ENCODE measurements at regions not wholly inside any gene's neighbourhood (a gene's known extent, or its start where the extent isn't known, plus 50 kb on each side); places are given as distances from the start of the nearest gene placed in this dataset.
"Not testable (repeated sequence)": the region's sequence is repeated elsewhere in the genome, so short reads cannot be mapped to it uniquely, and the experiment has no call there.

DNA sequence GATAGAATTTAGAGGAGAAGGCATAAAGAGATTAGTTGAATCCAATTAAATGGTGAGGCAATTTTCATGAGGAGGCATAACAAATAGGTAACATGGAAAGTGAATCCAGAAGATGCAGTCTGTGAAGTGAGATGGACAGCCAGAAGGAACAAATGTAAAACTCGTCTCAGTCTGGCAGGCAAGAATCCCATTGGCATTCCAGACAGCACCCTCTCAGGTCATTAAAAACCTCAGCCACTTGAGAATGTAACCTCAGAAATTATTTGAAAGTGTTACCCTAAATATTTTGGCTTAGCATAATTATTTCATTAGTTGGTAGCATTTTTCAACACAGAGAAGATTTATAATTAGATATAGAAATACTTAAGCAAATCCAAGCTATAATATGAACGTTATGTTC, 342.3 kb downstream of the LRRC3B start:
- no peak for DNase-seq (ENCODE audit: low spot score)

DNA sequence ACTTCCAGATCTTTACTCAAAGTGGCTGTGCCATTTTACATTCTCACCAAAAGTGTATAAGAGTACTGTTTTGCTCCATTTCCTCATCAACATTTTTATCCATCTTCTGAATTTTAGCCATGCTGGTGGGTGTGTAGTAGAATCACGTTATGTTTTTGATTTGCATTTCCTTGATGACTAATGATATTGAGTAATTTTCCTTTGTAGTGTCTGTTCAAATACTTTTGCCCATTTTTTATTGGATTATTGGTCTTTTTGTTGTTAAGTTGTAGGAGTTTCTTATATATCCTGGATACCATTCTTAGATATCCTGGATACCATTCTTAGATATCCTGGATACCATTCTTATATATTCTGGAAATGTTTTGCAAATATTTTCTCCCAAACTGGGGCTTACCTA, 344.9 kb downstream of the LRRC3B start:
- DNase-seq (ENCODE audit: low spot score), result no peak

DNA sequence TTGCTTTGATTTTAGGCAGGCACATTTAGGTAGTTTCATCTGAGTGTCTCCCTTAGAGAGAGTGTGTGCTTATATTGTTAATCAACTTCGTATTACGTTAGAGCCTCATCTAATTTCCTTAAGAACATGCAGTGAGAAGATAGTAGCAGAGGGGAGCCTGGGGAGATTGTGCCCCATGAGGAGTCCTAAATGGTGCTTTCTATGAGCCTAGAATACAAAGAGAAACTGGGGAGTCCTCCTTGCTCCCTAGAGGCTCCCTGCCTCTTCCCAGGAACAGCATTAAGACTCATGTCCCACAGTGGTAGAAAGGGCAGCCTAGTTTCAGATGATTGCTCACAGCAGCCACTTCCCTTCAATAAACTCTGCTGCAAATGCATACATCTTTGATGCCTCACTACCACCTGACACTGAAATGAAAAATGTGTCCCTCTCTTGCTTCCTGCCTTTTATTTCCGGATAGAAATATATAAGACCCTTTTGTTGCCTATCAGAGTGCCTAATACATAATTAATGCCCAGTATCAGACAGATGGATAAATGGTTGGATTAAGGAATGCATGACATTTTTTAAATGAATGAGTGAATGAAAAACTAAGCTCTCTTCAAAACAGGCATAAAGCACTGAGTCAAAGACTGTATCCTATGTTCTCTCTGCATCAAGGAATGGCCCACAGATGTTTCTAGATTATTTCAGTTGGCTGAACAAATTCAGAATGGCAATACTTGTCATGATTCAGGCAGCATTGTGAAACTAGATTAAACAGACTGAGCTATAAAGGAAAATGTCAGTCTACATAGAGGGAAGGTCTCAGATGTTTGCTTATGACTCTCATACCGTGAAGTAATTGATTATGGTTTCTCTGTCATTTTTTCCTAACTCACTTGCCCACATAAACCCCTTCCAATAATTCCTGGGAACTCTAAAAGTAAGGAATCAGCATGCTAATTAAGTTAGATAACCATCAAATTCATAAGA, 362.1 kb downstream of the LRRC3B start:
- no peak for DNase-seq (ENCODE audit: low spot score)

DNA sequence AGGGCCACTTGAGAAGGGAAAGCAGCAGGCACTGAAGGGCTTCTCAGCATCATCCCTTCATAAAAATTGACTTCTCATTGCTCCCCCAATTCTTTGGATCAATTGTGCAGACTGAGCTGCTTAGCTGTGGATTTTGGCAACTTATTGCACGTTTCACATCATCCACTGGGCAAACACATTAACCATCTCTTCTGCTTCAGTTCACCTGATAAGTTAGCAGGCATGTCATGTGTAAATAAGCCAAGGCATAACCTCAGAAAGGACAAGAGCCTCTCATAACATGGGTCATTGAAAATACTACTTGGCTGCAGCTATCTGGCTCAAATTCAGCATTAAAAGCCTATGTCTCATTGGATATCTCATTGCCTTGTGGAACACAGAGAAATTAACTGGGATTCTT, 366.5 kb downstream of the LRRC3B start:
- no peak for DNase-seq (ENCODE audit: low spot score)

DNA sequence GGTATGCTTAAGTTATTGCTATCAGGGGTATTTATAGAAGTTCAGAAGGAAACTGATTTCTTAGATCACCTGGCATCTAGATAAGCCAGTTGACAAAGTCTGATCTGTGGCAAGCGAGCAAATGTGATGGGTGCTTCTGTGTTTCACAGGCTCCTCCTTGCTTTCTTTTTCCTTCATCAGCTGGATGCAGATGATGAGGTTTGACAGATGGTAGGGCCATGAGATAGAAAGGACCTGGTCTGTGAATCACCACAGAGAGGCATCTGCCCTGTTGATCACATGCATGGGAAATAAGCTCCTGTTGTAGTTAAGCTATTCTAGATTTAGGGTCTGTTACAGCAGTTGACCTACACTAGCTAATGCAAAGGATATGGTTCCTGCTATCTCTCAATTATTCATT, 372.0 kb downstream of the NEK10 start:
- DNase-seq (ENCODE audit: low spot score), result no peak

DNA sequence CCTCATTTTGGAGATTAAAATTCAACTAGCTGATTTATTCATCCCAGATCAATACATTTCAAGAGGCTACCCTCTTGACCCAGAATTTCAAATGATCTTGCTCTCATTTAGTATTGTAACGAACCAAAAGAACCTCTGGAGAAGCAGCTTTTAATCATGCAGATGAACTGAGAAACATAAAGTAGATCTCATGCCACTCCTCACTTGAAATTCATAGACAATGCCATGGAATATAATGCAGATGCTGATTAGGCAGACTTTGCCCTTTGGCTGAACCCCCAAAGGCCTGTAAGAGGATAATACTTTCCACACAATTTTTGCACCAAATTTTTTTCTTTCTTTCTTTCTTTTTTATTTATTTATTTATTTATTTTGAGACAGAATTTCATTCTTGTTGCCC, 358.3 kb downstream of the NEK10 start:
- no peak for DNase-seq (ENCODE audit: low spot score)

DNA sequence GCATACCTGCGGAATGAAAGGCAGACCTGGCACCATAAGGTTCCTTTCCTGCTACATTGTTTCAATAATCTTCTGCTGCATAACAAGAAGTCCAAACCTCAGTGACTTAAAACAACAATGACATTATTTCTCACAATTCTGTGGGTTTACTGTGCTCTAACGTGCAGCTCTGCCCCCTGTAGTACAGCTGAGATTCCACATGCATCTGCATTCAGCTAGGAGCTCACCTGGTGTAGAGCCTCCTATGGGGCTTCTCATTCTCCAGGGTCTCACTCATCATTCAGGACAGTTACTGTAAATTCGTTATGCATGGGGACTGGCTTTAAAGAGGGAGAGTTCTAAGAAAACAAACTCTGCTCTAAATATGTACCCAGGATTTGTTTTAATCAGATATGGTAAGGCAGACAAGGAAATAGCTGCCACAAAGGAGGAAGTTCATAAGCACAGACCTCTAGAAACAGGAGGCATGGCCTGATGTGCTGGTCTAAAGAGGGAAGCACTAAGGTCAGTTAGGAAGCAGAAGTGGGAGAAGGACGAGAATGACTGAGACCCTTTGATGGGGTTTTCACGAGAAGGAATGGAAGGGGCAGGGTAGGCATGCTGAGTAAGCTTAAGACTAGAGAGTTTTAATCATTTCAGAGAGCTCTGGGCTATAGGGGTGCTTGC, 347.0 kb downstream of the NEK10 start:
- no peak for DNase-seq (ENCODE audit: low spot score)

DNA sequence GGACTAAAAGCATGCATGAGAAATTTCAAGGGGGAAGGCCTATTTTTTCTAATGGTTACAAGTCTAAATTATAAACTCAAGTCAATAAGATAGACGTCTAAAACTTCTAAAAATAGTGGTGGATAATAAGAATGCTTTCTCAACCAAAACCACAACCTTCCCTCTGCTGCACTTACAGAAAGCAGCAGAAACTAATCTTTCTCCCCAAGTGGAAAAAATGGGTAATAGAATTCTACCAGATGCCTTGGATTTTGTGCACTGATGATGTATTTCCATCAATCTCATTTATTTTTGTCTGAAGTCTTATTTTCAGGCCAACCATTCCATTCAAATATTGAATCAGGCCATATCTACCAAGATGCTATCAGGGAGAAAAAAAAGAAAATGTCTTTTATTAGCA, 344.7 kb downstream of the NEK10 start:
- no peak for DNase-seq (ENCODE audit: low spot score)

DNA sequence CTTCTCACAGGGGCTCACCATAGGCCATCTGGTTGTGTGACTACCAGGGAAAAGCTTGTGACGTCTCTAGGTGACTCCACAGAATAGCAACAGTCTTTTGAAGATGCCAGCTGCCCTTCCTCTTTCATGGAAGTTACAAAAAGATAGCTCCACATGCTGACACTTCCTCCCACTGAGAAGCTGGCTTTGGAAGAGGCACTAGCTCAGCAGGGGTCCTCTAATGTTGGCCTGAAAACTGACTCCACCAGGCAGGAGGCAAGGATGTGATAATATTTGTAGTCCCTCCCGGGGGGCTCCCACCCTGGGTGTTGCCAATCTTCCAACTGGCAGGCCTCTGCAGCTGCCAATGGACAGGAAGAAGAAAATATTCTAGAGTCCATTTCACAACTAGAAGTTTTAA, 343.5 kb downstream of the NEK10 start:
- no peak for DNase-seq (ENCODE audit: low spot score)

DNA sequence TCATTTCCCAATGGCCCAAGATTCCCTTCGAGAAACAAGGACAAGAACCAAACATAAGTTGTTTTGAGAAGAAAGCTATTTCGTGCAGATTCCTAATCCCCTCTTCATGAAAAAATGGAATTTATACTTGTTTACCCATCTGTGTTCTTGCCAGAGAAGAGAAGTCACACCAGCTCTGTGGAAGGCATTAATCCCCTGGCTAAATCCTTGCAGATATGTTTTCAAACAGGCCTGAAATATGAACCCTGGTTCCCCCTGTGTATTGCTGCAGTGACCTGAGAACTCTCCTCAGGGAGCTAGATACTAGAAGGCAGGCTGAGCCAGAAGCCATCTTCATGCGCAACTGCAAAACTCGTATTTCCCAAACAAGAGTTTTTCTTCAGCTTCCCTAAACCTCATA, 337.7 kb downstream of the NEK10 start:
- DNase-seq (ENCODE audit: low spot score), result no peak

DNA sequence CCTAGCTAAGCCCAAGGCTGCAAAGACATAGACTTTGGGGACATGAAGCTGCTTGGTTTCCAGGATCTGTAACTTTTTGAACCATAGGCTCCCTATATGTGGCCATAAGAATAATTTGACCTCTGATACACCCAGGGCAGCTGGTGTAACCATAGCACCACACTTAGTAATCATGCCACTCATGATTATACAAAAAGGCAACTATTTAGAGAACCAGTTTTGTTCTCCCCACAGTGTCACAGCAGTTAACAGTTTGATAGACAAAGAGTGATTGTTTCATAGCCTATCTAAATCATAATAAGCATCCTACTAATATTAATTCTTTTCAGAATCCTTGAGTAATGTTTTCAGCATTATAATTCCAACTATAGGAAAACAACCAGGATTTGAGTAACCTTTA, 334.9 kb downstream of the NEK10 start:
- DNase-seq (ENCODE audit: low spot score), result no peak

DNA sequence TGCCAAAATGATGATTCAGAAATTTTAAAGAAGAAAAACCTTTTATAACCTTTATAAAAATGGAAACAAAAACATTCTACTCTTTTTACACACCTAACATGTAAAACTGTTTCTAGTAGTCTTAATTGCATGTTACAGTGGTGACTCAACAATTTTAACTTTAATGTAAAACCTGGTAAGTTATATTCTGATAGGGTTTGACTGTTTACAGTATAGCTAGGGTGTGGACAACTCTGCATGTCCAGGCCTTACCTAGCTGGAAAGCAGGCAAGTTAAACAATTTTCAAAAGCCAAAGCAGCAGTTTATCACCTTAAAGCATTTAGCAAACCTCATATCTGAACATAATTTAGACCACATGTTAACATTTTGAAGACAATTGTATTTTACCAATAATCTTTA, 328.5 kb downstream of the NEK10 start:
- no peak for DNase-seq (ENCODE audit: low spot score)

DNA sequence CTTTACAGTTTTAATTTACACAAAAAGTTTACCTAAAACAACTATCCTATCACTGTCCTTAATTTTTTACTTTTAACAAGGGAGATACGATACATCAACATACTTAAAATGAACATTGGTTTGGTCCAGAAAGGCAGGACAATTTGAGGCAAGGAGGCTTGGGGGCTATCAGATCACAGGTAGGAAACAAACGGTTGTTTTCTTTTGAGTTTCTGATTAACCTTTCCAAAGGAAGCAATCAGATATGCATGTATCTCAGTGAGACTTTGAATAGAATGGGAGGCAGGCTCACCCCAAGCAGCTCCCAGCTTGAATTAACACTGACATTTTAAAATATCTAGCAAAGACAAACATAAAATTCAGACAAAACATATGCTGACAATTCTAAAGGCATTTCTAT, 326.6 kb downstream of the NEK10 start:
- DNase-seq (ENCODE audit: low spot score), result not testable (repeated sequence)

DNA sequence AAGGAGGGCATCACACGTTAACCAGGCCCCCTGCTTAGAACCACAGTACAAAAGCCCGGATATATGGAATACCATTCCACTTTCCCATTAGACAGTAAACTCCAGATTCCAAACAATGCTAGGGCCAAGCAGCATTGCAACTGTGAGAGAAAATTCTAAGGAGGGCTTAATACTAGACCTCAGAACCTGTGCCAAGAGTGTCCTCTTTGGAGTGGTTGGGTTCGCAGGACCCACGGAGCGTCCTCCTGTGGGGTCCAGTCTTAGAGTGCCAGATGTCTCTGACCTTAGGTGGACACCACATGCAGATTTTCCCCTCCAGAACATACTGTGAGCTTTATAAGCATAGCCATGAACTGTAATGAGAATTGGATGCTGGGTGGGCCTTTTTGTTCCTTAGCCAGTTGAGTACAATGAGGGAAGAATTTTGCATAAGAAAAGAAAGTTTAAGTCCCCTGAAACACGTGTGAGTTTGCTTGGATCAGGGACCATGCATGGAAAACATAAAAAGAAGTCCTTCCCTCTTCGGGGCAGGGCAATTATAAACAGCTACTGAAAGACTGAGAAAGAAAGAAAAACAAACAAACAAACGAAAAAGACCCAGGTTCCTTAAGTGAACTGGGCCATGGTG, 325.7 kb downstream of the NEK10 start:
- no peak for DNase-seq (ENCODE audit: low spot score)

DNA sequence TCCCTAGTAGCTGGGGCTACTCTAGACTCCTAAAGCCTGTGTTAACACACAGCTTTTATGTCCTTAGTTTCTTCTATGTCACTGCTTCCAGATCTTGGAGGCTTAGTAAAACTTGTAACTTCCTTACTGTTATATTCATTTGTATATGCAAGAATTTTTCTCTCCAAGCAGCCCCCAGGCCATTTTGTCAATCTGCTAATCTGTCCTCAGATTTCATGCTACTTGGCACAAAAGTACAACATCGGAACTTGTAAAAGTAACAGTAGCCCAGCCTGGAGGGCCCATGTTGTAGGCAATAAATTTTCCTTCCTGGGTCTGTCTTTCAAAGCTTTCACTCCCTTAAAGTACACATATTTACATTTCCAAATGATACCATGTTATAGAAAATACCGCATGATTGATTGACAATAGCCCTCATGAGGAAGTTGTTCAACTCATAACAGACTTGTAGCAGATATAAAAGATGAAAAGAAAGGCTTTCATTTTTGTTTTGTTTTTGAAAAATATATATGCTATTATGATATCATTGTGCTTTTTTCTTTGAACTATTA, 324.2 kb downstream of the NEK10 start:
- no peak for DNase-seq (ENCODE audit: low spot score)

DNA sequence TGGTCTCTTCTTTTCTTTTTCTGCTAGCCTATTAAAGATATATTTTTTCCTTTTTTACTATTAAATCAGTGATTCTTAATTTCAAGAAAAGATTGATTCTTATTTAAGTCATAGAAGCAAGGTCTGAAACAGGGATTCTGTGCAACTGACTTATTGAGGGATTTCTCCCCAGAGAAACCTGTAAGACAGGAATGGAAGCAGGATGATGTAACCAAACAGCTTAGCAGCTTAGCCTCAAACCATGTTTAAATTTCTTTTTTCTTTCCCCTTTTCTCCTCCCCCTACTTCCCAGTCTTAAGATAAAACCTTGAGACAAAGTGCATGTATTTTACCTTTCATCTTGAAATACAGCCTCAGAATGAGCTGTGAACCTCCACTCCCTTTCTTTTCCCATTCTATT, 322.8 kb downstream of the NEK10 start:
- DNase-seq (ENCODE audit: low spot score), result no peak

DNA sequence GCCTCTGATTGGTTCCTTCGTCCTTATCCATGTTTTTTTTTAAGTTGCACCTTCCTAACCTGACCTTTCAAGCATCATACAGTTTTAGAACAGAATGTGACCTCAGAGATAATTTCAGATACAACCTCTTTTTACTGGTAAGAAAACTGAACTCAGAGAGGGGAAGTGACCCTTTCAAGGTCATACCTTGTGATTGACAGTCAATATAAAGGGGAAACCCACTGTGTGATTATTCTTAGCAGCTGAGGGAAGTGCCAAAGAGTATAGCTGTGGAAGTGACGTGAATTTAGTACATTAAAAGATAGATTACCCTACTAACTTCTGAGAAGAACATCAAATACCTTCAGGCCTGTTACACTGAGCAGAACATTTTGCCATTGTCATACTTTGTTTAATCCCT, 319.4 kb downstream of the NEK10 start:
- no peak for DNase-seq (ENCODE audit: low spot score)

DNA sequence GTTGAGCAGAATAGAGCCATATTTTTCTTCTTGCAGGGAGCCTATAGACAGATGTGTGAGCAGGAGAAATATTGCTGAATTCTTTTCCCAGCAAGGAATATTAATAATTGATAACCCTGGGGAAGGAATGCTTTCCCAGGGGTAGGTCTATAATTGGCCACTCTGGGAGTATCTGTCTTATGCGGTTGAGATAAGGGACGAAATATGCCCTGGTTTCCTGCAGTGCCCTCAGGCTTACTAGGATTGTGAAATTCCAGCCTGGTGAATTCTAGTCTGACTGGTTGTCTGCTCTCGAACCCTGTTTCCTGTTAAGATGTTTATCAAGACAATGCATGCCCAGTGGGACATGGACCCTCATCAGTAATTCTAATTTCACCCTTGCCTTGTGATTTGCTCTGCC, 317.7 kb downstream of the NEK10 start:
- DNase-seq (ENCODE audit: low spot score), result not testable (repeated sequence)

DNA sequence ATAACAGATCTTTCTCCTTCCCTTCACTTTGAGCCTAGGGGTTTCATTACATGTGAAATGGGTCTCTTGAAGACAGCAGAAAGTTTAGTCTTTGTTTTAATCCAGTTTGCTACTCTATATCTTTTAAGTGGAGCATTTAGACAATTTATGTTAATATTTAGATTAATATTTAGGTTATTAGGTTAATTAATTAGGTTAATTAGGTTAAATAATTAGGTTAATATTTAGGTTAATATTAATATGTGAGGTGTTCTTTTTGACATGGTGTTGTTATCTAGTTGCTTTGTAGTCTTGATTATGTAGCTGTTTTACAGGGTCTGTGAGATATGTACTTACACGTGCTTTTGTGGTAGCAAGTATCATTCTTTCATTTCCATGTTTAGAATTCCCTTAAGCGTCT, 312.9 kb downstream of the NEK10 start:
- DNase-seq (ENCODE audit: low spot score), result no peak

DNA sequence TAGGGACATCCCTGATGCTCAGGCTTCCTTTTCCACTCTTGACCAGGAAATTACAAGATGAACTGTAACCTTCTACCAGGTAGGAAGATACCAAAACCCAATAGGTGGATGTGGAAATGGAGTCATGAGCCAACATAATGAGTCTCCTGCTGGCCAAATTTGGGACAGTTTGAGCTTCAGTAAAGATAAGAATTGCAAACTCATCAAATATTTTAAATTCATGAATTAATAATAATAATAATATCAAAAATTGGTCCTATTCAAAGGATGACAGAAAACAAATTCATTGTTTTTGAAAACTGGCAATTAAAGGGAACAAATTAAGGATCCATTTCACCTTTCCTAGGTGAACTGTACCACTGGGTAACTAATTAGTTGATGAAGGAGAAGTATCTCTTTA, 309.7 kb downstream of the NEK10 start:
- DNase-seq (ENCODE audit: low spot score), result no peak
